ENCODE measurements at regions not wholly inside any gene's neighbourhood (a gene's known extent, or its start where the extent isn't known, plus 50 kb on each side); places are given as distances from the start of the nearest gene placed in this dataset.

GRCh38 chr13:60214213-60215055 is 50.7 kb upstream of the DIAPH3 start:
- no peak for TF ChIP-seq CTCF (IDR thresholded peaks at IDR 0.05; ENCODE audit: control insufficient read depth, extremely low read depth, insufficient read depth)
- no peak overlapping the region for H3K4me3 ChIP-seq (ENCODE audit: low read depth, low read length)
- DNase-seq (ENCODE audit: low read depth): no peak

- no peak overlapping the region for H3K4me3 ChIP-seq (ENCODE audit: low read depth, low read length)
- no peak for TF ChIP-seq CTCF (IDR thresholded peaks at IDR 0.05; ENCODE audit: control insufficient read depth, extremely low read depth, insufficient read depth)
- DNase-seq (ENCODE audit: low read depth): no peak
Observed at GRCh38 chr13:60220072-60220471, 56.3 kb upstream of the DIAPH3 start.

- DNase-seq (ENCODE audit: low read depth): no peak
- TF ChIP-seq CTCF (IDR thresholded peaks at IDR 0.05; ENCODE audit: control insufficient read depth, extremely low read depth, insufficient read depth): no peak
- H3K4me3 ChIP-seq (ENCODE audit: low read depth, low read length): no peak overlapping the region
Observed at GRCh38 chr13:60221581-60221980, 57.9 kb upstream of the DIAPH3 start.

GRCh38 chr13:60226507-60226906 is 62.8 kb upstream of the DIAPH3 start:
- H3K4me3 ChIP-seq (ENCODE audit: low read depth, low read length): no peak overlapping the region
- DNase-seq (ENCODE audit: low read depth): no peak
- peak; percentile 72 for TF ChIP-seq CTCF (IDR thresholded peaks at IDR 0.05; ENCODE audit: control insufficient read depth, extremely low read depth, insufficient read depth)

- no peak for DNase-seq (ENCODE audit: low read depth)
- TF ChIP-seq CTCF (IDR thresholded peaks at IDR 0.05; ENCODE audit: control insufficient read depth, extremely low read depth, insufficient read depth): no peak
- H3K4me3 ChIP-seq (ENCODE audit: low read depth, low read length): no peak overlapping the region
Observed at GRCh38 chr13:60227158-60227557, 63.4 kb upstream of the DIAPH3 start.

GRCh38 chr13:60229708-60230272 is 66.1 kb upstream of the DIAPH3 start:
- no peak for TF ChIP-seq CTCF (IDR thresholded peaks at IDR 0.05; ENCODE audit: control insufficient read depth, extremely low read depth, insufficient read depth)
- DNase-seq (ENCODE audit: low read depth): no peak

More at GRCh38 chr13:60229708-60230272, 66.1 kb upstream of the DIAPH3 start:
- no peak overlapping the region for H3K4me3 ChIP-seq (ENCODE audit: low read depth, low read length)

Measured in LNCaP clone FGC (cell line).